SKM-1 treated with dmso at 0.1 percent for 144 hours (cell line): ENCODE measurements at regions not wholly inside any gene's neighbourhood (a gene's known extent, or its start where the extent isn't known, plus 50 kb on each side); places are given as distances from the start of the nearest gene placed in this dataset.

Experiments
- DNase-seq: peaks from one replicate; lab custom pipeline; 2025; ENCODE audit not compliant: unreplicated experiment; lab: John Stamatoyannopoulos, UW

- no peak for DNase-seq
Measured at GRCh38 chr16:6946106-6946505, 386.5 kb upstream of the RBFOX1 start.

DNA sequence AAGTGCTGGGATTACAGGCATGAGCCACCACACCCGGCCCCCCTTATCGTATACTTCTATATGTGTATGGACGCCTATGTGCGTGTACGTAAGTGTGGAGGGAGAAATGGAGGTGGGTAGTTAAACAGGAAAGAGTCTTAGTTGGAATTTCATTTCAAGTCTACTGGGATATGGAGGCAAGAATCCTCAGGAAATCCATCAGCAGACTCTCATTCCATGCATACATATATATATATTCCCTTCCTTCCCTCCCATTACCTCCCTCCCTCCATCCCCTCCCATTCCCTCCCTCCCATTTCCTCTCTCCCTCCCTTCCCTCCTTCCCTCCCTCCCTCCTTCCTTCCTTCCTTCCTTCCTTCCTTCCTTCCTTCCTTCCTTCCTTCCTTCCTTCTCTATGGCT is 391.7 kb upstream of the RBFOX1 start:
- no peak for DNase-seq

DNA sequence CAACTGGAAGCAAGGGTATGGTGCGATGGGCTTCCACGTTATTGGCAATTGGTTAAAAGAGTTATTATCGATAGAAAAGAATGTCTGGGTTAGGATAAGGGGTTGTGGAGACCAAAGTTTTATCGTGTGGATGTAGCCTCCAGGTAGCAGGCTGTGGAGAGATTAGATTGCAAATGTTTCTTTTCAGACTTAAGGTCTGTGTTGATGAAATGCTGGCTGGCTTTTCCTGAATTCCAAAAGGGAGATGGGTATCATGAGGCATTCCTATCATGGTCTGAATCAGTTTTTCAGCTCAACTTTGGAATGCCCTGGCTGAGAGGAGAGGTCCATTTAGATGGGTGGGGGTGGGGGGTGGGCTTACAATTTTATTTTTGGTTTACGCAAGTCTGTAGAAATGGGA is 395.0 kb upstream of the RBFOX1 start:
- no peak for DNase-seq

DNA sequence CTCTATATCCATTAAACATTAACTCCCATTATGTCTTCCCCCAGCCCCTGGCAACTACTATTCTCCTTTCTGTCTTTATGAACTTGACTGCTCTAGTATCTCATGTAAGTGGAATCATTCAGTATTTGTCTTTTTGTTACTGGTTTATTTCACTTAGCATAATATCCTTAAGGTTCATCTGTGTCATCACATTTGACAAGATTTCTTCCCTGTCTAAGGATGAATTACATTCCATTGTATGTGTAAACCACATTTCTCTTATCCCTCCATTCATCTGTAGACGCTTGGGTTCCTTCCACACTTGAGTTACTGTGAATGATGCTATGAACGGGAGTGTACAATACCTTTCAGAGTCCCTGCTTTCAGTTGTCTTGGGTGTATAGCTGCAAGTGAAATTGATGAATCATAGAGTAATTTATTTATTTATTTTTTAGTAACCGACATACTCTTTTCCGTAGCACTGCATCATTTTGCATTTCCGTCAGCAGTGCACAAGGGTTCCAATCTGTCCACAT is 399.7 kb upstream of the RBFOX1 start:
- DNase-seq: no peak

GRCh38 chr16:6929868-6930267 is 402.8 kb upstream of the RBFOX1 start:
- DNase-seq: no peak

GRCh38 chr16:6926762-6927161 is 405.9 kb upstream of the RBFOX1 start:
- DNase-seq: no peak

DNA sequence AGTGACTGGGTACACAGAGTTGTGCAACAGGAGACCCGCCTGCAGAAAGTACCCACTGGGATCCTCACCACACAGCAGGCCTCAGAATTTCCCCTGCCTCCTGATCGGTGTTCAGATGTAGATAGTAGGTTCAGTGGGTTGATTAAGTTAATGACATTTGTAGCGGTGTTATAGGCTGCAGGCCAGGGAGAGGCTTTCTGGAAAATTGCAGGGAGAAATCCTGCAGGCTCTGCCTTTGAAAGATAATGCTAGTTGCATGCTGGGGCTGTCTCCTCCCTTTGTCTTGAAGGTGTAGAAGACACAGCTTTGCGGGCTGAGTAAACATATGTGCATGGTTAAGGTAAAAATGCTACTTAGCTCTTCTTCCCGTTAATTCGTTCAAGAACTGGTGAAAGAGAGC is 406.3 kb upstream of the RBFOX1 start:
- no peak for DNase-seq

DNA sequence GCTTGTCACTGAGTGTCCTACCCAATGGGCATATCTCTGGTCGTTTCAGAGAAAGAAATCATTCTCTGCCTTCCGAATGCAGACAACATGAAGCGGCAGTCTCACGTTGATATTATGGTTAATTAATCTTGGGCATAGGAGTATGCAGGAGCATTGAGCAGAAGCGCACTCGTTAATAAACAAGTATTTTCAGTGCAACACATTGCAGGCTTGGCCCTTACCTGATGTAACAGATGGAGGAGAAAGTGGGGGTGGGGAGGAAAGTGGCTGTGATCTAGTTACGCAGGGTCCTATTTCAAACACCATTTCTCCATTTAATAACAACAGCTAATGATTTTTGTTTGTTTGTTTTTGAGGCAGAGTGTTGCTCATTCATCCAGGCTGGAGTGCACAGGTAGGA is 414.0 kb upstream of the RBFOX1 start:
- DNase-seq: no peak

DNA sequence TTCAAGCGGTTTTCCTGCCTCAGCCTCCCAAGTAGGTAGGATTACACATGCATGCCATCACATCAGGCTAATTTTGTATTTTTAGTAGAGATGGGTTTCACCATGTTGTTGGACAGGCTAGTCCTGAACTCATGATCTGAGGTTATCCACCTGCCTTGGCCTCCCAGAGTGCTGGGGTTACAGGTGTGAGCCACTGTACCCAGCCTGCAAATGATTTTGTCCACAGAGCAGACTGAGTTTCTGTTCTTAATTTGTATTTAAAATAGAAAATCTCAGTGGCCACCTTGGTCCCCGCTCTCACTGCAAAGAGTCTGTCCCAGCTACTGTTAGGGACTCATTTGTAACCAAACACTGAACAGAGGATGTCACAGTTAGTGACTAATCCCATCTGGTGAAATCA is 415.7 kb upstream of the RBFOX1 start:
- DNase-seq: no peak

- DNase-seq: no peak
Measured at GRCh38 chr16:6913566-6913965, 419.1 kb upstream of the RBFOX1 start.

- DNase-seq: no peak
Measured at GRCh38 chr16:6910301-6910700, 422.3 kb upstream of the RBFOX1 start.

DNA sequence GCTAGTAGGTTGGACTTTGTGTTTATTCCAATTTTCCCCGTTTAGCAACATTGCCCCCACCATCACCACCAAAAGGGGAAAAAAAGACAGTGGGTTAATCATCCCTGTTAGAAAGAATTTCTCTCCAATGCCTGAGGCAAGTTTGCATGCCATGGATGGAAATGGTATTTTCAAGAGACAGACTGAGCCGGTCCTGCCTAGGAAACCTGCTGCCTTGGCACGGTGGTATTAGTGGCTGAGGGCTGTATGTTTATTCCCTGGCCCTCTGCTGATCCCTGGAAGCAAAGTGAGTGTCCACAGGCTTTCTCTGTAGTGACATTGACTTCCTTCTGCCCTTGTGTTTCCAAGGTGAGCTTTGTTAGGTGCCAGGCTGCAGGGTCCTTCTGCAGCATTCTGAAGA is 427.0 kb upstream of the RBFOX1 start:
- DNase-seq: no peak

DNA sequence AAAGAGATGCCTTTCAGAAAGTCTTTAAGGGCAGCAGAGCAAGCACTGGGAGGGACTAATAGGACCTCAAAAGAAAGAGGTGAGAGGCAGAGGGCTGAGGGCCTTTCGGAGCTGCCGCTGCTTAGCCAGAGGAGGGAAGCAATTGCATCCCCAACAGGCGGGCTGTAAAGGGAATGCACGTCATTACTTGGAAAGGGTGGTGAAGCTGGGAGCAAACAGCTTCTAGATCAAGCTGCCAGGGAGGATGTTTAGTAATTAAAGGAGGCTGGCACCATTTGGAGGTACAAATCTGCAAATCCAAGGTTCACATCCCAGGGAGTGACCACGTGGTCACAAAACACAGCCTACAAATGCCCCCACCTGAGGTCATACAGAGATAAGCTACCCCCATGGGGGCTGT is 429.0 kb upstream of the RBFOX1 start:
- no peak for DNase-seq

GRCh38 chr16:6898896-6899295 is 433.7 kb upstream of the RBFOX1 start:
- no peak for DNase-seq

DNA sequence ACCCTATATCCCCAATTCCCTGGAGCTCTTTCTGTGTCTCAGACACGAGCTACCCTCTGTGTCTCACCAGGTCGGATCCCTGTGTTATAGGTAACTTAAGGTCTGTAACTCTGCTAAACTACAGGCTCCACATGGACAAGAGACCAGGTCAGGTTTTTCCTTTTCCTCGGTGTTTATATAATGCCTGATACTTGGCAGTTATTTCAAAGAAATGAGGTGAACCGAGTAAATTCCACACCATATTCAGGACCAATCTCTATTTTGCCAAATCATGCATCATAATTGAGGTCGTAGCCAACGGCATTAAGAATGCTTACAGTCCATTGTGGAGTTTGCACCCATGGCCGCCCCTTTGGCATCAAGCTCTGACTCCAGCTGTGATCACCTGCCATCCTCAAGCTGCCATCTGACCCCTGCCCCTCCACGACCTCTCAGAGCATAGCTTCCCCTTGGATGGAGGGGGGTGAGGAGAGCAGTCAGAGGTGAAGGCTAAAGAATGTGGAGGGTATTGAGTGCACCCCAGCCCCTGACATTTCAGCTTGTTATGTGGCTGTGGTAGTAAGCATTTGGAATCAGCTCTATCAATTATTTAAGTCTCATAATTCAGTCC is 434.7 kb upstream of the RBFOX1 start:
- no peak for DNase-seq

DNA sequence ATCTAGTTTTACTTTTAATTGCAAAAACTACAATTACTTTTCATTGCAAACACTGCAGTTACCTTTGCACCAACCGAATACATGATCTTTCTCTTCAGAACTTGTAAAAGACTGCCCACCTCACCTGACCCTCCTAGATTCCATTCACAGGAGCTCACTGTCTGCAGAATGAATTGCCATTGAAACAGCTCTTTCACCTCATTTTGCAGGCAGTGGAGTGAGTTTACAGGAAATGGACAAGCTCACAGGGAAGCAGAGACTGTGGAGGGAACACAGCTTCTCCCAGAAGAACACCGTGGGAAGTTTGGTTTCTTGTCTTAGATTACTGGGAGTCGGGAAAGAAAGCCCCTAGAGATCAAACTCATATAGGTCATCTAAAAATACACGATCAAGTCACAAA is 439.7 kb upstream of the RBFOX1 start:
- no peak for DNase-seq

DNA sequence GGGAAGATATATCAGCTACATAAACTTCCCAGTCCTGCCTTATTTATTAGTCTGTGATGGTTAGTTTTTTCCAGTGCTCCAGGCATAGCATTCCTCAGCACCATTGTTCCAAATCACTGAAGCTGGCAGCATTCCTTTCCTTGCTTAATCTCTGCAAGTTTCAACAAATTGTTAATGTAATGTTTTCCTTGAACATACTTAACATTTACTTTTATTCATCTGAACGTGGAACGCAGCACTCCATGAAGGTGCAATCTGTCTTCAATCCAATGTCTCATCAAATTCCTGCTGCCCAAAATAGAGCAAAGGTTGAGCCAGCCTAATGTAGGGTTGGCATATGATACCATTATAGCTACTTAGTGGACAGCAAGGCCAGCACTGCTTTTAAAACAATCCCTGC is 441.1 kb upstream of the RBFOX1 start:
- DNase-seq: no peak

- DNase-seq: no peak
Measured at GRCh38 chr16:6888531-6888930, 444.1 kb upstream of the RBFOX1 start.

DNA sequence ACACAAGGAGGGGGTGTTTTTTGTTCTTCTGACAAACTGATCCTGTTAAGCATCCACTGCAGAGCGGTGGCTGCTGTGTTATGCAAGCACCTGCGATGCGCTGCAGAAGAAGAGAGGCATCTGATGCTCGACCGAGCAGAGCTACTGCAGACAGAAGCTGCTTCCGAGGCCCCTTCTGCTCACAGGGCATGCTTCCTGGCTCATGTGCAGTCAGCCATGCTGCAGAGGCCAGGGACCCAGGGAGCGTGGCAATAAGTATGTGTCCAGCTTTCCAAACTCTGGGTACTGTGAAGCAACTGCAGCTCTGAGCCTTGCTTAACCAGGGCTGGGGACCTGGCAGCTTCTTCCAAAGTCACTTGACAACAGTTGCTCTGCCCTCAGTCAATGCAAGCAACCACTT is 448.6 kb upstream of the RBFOX1 start:
- DNase-seq: no peak

GRCh38 chr16:6880263-6880662 is 452.4 kb upstream of the RBFOX1 start:
- DNase-seq: no peak

DNA sequence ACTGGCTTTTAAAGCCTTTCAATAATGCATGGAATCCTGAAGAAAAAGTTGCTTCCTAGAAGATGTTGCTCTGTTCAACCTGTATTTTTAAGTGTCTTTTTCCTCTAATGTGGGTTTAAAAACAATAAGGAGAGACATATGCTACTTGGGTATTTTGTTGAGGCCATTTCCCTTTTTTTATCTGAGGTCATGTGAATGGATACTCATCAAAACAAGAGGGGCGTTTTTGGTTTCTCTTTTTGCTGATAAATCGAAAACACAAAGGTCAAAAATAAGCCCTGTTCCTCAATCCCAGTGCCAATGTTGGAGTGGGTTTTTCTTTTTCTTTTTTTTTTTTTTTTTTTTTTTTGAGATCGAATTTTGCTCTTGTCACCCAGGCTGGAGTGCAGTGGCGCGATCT is 468.0 kb upstream of the RBFOX1 start:
- no peak for DNase-seq

DNA sequence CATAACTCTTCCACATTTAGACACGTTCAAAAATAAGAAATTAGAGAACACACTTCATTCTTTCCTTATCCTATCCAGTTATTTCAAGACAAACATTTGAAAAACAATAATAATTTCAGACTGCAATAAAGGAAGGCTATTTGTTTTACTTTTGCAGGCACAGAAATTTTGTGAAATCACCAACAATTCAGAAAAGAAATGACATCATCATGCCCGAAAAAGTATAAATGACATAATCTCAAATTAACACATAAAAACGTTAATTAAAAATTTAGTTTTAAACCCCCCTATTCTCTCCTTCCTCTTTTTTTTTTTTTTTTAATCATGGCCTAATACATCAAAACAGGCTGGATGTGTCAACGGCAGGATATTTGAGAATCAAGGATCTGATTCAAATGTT is 468.4 kb upstream of the RBFOX1 start:
- no peak for DNase-seq

- no peak for DNase-seq
Measured at GRCh38 chr16:6863135-6863534, 469.5 kb upstream of the RBFOX1 start.
